ENCODE measurements at regions not wholly inside any gene's neighbourhood (a gene's known extent, or its start where the extent isn't known, plus 50 kb on each side); places are given as distances from the start of the nearest gene placed in this dataset.
A peak's percentile ranks its signal among the peaks of the same experiment; 100 is the strongest.

DNA sequence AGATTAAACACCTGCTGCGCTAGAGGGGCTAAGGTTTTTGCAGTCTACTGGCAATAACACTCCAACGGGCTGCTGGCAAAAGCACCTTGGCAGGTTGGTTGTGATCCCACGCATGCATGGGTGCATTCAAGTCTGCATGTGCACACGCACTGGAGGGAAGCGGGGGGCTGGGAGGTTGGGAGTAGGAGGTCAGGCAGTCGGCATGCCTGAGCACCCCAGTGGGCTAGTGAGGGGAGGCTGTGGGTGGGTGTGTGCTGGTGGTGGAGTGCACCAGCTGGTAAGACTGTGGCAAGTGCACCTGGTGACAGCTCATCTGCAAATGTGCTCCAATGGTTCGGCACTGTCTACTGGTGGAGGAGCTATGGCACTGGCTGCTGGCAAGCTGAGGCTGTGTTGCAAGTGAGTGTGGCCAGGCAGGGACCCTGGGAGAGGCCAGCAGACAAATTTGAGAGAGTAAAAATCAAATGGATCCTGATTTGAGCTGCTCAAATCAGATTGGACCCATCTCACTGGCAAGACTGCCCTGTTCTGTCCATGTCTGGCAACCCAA is 460.6 kb upstream of the DSEL start:
- no peak for ATAC-seq
- no peak overlapping the region for H3K27ac ChIP-seq (ENCODE audit: low read length)
- H3K4me3 ChIP-seq (ENCODE audit: low read length): no peak overlapping the region
- no peaks in the 10 kb centered on the region for H3K27me3 ChIP-seq (ENCODE audit: control insufficient read depth, insufficient read depth)
- 85% methylated on average over 7 of the region's 7 CpGs for WGBS
- H3K4me1 ChIP-seq (ENCODE audit: control insufficient read depth, insufficient read depth, low read length): no peaks in the 10 kb centered on the region
- no peaks in the 10 kb centered on the region for H3K9me3 ChIP-seq (ENCODE audit: control insufficient read depth, low read length)
- DNase-seq: peak in 1 of 3 donors; percentile 34
- intact Hi-C loops (cut with DNase I): no loop called here

DNA sequence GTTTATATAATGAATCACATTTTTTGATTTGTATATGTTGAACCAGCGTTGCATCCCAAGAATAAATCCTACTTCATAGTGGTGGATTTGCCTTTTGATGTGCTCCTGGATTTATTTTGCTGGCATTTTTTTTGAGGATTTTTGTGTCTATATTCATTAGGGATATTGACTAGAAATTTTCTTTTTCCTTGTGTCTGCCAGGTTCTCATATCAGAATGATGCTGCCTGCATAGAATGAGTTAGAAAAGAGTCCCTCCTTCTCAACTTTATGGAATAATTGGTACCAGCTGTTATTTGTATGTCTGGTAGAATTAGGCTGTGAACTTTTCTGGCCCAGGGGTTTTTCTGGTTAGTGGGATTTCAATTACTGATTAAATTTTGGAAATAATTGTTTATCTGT is 457.4 kb upstream of the DSEL start:
- Histone ChIP-seq H3K27me3 (ENCODE audit: control insufficient read depth, insufficient read depth) (no peaks in the 10 kb centered on the region), H3K9me3 (ENCODE audit: control insufficient read depth, low read length) (no peaks in the 10 kb centered on the region), H3K27ac (ENCODE audit: low read length) (no peak overlapping the region), H3K4me3 (ENCODE audit: low read length) (no peak overlapping the region), H3K4me1 (ENCODE audit: control insufficient read depth, insufficient read depth, low read length) (no peaks in the 10 kb centered on the region)
- 83% methylated on average over 1 of the region's 1 CpG for WGBS
- no peak for DNase-seq
- intact Hi-C loops (cut with DNase I): no loop called here
- no peak for ATAC-seq

GRCh38 chr18:67969458-67969857 is 452.9 kb upstream of the DSEL start:
- DNase-seq (no peak), ATAC-seq (no peak)
- Histone ChIP-seq H3K4me1 (ENCODE audit: control insufficient read depth, insufficient read depth, low read length) (no peaks in the 10 kb centered on the region), H3K4me3 (ENCODE audit: low read length) (no peak overlapping the region), H3K27ac (ENCODE audit: low read length) (no peak overlapping the region), H3K27me3 (ENCODE audit: control insufficient read depth, insufficient read depth) (no peaks in the 10 kb centered on the region), H3K9me3 (ENCODE audit: control insufficient read depth, low read length) (no peaks in the 10 kb centered on the region)
- 76% methylated on average over 1 of the region's 1 CpG for WGBS
- intact Hi-C loops (cut with DNase I): no loop called here

GRCh38 chr18:67966224-67966623 is 449.7 kb upstream of the DSEL start:
- no peak overlapping the region for H3K27ac ChIP-seq (ENCODE audit: low read length)
- no peaks in the 10 kb centered on the region for H3K4me1 ChIP-seq (ENCODE audit: control insufficient read depth, insufficient read depth, low read length)
- H3K9me3 ChIP-seq (ENCODE audit: control insufficient read depth, low read length): no peaks in the 10 kb centered on the region
- 76% methylated on average over 1 of the region's 1 CpG for WGBS
- no peaks in the 10 kb centered on the region for H3K27me3 ChIP-seq (ENCODE audit: control insufficient read depth, insufficient read depth)
- intact Hi-C loops (cut with DNase I): no loop called here
- ATAC-seq (no peak), DNase-seq (no peak)
- no peak overlapping the region for H3K4me3 ChIP-seq (ENCODE audit: low read length)

DNA sequence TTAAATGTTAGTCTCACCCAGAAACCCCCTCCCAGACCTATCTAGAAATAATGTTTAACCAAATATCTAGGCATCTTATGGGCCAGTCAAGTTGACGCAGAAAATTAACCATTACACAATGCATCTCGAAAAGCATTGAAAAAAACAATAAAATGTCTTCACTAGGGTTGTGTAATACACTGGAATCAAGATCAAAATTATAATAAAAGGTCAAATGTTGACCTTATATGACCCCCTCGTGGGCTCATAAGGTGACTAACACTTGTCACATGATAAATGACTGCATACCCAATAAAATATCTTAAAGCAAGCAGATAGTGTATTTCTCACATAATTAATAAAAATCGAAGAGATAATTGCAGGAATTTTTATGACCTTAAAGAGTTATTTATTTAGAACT is 447.9 kb upstream of the DSEL start:
- Histone ChIP-seq H3K9me3 (ENCODE audit: control insufficient read depth, low read length) (no peaks in the 10 kb centered on the region), H3K4me1 (ENCODE audit: control insufficient read depth, insufficient read depth, low read length) (no peaks in the 10 kb centered on the region), H3K27me3 (ENCODE audit: control insufficient read depth, insufficient read depth) (no peaks in the 10 kb centered on the region), H3K4me3 (ENCODE audit: low read length) (no peak overlapping the region), H3K27ac (ENCODE audit: low read length) (no peak overlapping the region)
- 74% methylated on average over 4 of the region's 4 CpGs for WGBS
- DNase-seq (no peak), ATAC-seq (no peak)
- intact Hi-C loops (cut with DNase I): no loop called here

- Histone ChIP-seq H3K27ac (ENCODE audit: low read length) (no peak overlapping the region), H3K4me3 (ENCODE audit: low read length) (no peak overlapping the region), H3K9me3 (ENCODE audit: control insufficient read depth, low read length) (no peaks in the 10 kb centered on the region), H3K27me3 (ENCODE audit: control insufficient read depth, insufficient read depth) (no peaks in the 10 kb centered on the region), H3K4me1 (ENCODE audit: control insufficient read depth, insufficient read depth, low read length) (no peaks in the 10 kb centered on the region)
- WGBS: 86% methylated on average over 7 of the region's 7 CpGs
- intact Hi-C loops (cut with DNase I): no loop called here
- DNase-seq: no peak
- ATAC-seq: no peak
These were observed 445.4 kb upstream of the DSEL start for GRCh38 chr18:67961701-67962440.

- no peak for DNase-seq
- intact Hi-C loops (cut with DNase I): no loop called here
These were observed 441.2 kb upstream of the DSEL start for GRCh38 chr18:67957684-67958083.

GRCh38 chr18:67954594-67954993 is 438.1 kb upstream of the DSEL start:
- Histone ChIP-seq H3K9me3 (ENCODE audit: control insufficient read depth, low read length) (no peaks in the 10 kb centered on the region), H3K4me1 (ENCODE audit: control insufficient read depth, insufficient read depth, low read length) (no peaks in the 10 kb centered on the region), H3K27ac (ENCODE audit: low read length) (no peak overlapping the region), H3K27me3 (ENCODE audit: control insufficient read depth, insufficient read depth) (no peaks in the 10 kb centered on the region), H3K4me3 (ENCODE audit: low read length) (no peak overlapping the region)
- ATAC-seq (no peak), DNase-seq (no peak)
- intact Hi-C loops (cut with DNase I): no loop called here
- WGBS: 31% methylated on average over 3 of the region's 3 CpGs

More at GRCh38 chr18:67957684-67958083, 441.2 kb upstream of the DSEL start:
- H3K4me1 ChIP-seq (ENCODE audit: control insufficient read depth, insufficient read depth, low read length): no peaks in the 10 kb centered on the region
- no peak overlapping the region for H3K4me3 ChIP-seq (ENCODE audit: low read length)
- 83% methylated on average over 2 of the region's 2 CpGs for WGBS
- no peaks in the 10 kb centered on the region for H3K27me3 ChIP-seq (ENCODE audit: control insufficient read depth, insufficient read depth)
- H3K9me3 ChIP-seq (ENCODE audit: control insufficient read depth, low read length): no peaks in the 10 kb centered on the region
- ATAC-seq: no peak
- H3K27ac ChIP-seq (ENCODE audit: low read length): no peak overlapping the region

DNA sequence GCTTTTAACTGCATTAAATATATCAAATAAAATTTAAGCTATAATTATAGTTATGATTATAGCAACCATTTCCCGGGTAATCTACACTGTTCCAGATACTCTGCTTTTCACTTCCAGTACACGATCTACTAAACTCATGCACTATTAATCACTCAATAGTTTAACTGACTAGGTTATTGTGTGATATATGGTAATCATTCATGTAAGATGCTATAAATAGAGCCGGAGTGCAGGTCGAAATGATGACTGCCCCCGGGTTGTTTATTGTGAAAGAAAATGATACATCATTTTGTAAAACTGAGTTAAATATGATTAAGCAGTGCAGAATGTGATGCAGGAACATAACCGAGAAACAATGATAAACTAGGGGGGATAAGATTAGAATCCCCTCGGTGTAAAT is 434.6 kb upstream of the DSEL start:
- H3K9me3 ChIP-seq (ENCODE audit: control insufficient read depth, low read length): no peaks in the 10 kb centered on the region
- no peak overlapping the region for H3K27ac ChIP-seq (ENCODE audit: low read length)
- no peaks in the 10 kb centered on the region for H3K27me3 ChIP-seq (ENCODE audit: control insufficient read depth, insufficient read depth)
- H3K4me1 ChIP-seq (ENCODE audit: control insufficient read depth, insufficient read depth, low read length): no peaks in the 10 kb centered on the region
- intact Hi-C loops (cut with DNase I): no loop called here
- no peak overlapping the region for H3K4me3 ChIP-seq (ENCODE audit: low read length)
- DNase-seq (no peak), ATAC-seq (no peak)
- WGBS: 73% methylated on average over 7 of the region's 7 CpGs

DNA sequence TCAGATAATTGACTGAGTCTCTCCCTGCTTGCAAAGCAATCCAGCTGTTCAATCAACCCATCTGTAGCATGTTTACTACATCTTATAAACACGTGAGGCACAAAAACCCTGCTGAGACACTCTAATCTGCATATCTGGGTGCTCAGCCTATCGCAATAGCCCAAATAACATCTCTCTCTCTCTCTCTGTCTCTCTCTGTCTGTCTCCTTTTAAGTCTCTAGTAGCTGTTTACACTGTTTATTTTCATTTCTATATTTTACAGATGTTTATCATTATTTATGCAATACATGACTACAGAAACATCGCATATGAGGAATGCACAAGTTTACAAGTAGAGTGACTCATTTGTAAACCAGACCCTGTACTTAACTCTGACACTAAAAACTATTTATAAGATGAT is 422.1 kb upstream of the DSEL start:
- ATAC-seq: no peak
- intact Hi-C loops (cut with DNase I): no loop called here

GRCh38 chr18:67935638-67936037 is 419.1 kb upstream of the DSEL start:
- intact Hi-C loops (cut with DNase I): no loop called here
- WGBS: 78% methylated on average over 3 of the region's 3 CpGs
- H3K27ac ChIP-seq (ENCODE audit: low read length): no peak overlapping the region
- H3K9me3 ChIP-seq (ENCODE audit: control insufficient read depth, low read length): no peaks in the 10 kb centered on the region
- DNase-seq (no peak), ATAC-seq (no peak)
- no peaks in the 10 kb centered on the region for H3K27me3 ChIP-seq (ENCODE audit: control insufficient read depth, insufficient read depth)
- H3K4me3 ChIP-seq (ENCODE audit: low read length): no peak overlapping the region
- H3K4me1 ChIP-seq (ENCODE audit: control insufficient read depth, insufficient read depth, low read length): no peaks in the 10 kb centered on the region

More for the DNA sequence above, 422.1 kb upstream of the DSEL start:
- Histone ChIP-seq H3K4me1 (ENCODE audit: control insufficient read depth, insufficient read depth, low read length) (no peaks in the 10 kb centered on the region), H3K4me3 (ENCODE audit: low read length) (no peak overlapping the region), H3K27ac (ENCODE audit: low read length) (no peak overlapping the region), H3K9me3 (ENCODE audit: control insufficient read depth, low read length) (no peaks in the 10 kb centered on the region), H3K27me3 (ENCODE audit: control insufficient read depth, insufficient read depth) (no peaks in the 10 kb centered on the region)
- 78% methylated on average over 3 of the region's 3 CpGs for WGBS
- DNase-seq: no peak

DNA sequence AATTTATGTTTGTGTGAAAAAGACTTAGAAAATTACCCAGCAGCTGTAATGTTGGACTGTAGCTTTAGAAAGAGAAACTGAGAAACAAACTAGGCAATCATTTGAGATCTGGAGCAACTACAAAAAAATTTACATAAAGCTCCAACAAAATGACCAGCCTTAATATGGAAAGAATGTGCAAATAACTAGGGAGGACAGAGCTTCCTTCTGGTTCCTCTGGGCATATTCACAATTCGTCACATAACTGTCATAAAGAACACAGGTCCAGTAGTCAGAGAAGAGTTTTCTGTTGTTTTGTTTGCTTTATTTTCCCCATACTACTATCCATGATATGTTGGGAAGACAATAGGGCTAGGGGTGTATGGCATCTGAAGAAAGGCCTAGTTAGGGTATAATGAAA is 416.8 kb upstream of the DSEL start:
- no peak for ATAC-seq
- Histone ChIP-seq H3K27ac (ENCODE audit: low read length) (no peak overlapping the region), H3K4me1 (ENCODE audit: control insufficient read depth, insufficient read depth, low read length) (no peaks in the 10 kb centered on the region), H3K27me3 (ENCODE audit: control insufficient read depth, insufficient read depth) (no peaks in the 10 kb centered on the region), H3K9me3 (ENCODE audit: control insufficient read depth, low read length) (no peaks in the 10 kb centered on the region), H3K4me3 (ENCODE audit: low read length) (no peak overlapping the region)
- intact Hi-C loops (cut with DNase I): no loop called here
- no peak for DNase-seq
- 76% methylated on average over 1 of the region's 1 CpG for WGBS
